ENCODE measurements at regions not wholly inside any gene's neighbourhood (a gene's known extent, or its start where the extent isn't known, plus 50 kb on each side); places are given as distances from the start of the nearest gene placed in this dataset.

DNA sequence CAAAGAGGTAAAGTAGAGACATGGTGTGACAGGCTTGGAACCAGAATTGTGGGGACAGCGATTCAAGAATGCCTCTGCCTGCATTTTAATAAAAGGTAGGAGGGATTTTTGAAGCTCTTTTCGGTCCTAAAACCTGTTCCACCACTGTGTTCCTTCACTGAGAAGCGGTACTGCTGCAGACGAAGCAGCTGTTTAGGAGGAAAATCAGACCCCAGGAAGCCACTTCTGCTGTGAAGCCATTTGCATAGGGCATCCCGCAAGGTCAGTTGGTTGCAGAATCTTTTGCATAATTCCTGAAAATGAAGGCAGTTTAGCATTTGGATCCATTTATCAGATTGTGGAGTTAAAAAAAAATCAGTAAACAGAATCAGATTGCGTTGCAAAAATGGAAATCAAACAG, 183.3 kb upstream of the PRKCQ start:
- no peak for DNase-seq

DNA sequence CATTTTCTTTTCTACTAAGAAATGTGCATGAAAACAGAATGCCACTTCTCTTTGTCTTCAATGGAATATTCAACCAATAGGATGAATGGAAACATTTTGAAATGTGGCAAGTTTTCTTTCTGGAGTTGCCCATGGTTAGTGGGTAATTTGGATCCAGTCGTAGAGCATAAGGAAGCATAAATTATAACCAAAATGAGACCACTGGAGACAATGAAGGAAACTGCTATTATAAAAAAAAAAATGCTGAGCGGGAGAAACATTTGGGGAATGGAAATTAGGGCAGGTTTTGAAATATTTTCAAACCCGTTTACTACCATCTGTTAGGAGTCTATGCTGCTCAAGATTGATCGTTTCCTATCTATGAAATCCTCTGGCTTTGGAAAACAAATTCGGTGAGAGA, 182.9 kb upstream of the PRKCQ start:
- DNase-seq = no peak

GRCh38 chr10:6759961-6760360, 179.9 kb upstream of the PRKCQ start:
- DNase-seq = no peak

DNA sequence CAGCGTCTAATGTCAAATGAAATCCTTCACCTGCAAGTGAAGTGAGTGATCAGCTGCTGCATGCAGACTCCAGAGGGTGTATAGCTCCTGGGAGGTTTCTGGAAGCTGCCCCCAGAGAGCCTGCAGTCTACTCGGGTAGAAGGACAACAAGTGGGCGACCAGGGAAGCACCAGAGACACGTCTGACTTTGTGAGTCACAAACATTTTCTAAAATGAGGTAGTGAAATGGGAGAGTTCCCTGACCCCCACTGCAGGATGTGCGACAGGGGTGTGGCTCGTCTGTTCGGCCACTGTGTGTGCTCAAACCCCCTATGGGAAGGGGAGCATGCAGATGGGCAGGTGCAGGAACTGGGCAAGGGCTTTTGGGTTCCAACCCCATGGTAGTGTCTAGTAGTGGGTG, 177.1 kb upstream of the PRKCQ start:
- no peak for DNase-seq

DNA sequence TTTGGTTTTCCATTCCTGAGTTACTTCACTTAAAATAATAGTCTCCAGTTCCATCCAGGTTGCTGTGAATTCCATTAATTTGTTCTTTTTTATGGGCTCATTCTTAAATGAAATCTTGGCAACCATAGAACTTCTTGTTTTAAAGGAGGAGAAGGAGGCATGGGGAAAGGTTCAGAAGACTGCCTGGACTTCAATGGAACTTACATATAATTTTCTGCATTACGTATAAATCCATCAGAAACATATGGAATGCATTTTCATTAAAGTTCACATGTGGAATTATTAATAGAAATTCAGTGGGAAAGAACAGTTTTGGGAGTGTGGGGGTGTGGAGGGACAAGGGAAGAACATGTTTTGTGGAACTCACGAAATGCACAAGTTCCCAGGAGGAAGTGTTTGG, 176.6 kb upstream of the PRKCQ start:
- DNase-seq = no peak

- DNase-seq = no peak
Measured at GRCh38 chr10:6755781-6756460, 175.8 kb upstream of the PRKCQ start.

- DNase-seq = no peak
Measured at GRCh38 chr10:6753644-6754043, 173.6 kb upstream of the PRKCQ start.

- no peak for DNase-seq
Measured at GRCh38 chr10:6751363-6751762, 171.3 kb upstream of the PRKCQ start.

DNA sequence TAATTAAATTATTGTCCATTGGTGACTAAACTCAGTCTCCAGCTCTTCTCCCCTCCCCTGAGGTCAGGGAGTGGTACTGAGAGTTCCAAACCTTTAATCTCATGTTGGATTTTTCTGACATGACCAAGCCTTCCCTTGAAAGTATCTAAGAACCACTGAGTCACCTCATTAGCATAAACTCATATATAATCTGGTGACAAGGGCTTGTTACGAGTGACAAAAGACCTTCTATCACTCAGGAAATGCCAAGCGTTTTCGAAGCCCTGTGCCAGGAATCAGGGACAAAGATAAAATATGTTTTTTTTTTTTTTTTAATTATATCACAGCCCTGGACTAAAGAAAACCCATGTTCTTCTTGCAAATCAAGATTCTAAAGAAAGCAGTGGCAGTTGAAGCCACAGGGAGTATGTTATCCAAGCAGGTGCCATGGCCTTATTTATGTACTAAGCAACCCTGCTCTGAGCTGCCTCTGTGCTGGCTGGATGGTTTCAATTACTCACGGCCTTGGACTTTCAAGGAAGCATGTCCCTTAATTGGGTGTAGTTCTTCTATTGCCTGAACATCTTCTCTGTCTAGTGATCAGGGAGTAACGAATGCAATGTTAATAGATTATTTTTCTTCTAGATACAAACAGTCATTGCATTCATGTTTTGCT, 169.0 kb upstream of the PRKCQ start:
- DNase-seq = peak; percentile 90

DNA sequence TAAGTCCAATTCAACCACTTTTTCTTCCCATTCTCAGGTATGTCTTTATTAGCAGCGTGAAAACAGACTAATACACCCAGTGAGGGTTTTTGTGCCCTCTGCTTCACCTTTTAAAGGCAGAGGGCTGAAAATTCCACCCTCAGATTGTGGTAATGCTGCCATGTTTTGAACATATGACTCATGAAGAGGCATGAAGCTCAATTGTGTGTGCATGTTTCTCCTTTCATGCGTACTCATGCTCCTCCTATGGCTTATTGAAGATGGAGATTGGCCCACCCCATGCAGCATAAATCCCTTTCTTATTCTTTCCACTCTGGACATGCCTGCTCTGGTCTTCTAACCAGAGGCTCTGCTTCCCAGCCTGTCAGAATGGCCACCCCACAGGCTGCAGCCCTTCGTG, 168.0 kb upstream of the PRKCQ start:
- DNase-seq = peak; percentile 33

DNA sequence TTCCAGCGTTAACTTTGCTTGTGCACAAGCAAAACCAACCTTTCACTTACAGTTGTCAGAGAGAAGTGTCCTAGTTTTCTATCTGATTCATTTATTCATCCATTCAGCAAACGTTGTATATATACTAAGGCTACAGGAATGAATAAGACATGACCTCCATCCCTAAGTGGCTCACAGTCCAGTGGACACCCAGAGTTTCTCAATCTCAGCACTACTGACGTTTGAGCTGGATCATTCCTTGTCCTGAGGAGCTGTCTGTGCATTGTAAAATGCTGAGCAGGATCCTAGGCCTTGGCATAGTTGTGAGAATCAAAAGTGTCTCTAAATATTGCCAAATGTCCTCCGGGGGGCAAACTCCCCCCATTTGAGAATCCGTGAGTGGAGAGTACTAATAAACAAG, 166.7 kb upstream of the PRKCQ start:
- DNase-seq = no peak

GRCh38 chr10:6743291-6743849, 163.3 kb upstream of the PRKCQ start:
- no peak for DNase-seq

GRCh38 chr10:6741541-6741941, 161.5 kb upstream of the PRKCQ start:
- no peak for DNase-seq

GRCh38 chr10:6739530-6740174, 159.6 kb upstream of the PRKCQ start:
- no peak for DNase-seq

- DNase-seq = peak; percentile 43
Measured at GRCh38 chr10:6738112-6738768, 158.2 kb upstream of the PRKCQ start.

DNA sequence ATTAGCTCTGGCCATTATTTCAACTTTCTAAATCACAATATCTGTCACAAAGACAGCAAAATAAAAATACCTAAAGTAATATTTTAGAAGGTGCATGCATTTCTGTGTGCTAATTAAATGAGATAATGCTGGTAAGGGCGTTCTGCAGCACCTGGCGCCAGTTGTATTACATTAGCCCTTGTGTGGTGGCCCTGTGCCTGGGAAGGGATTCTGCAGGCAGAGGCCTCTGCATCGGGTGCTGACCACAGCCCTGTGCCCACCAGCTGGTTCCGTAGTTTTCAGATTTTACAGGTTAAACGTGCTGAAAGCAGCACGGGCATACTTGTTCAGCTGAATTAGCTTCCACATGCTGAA, 157.7 kb upstream of the PRKCQ start:
- DNase-seq = no peak

- DNase-seq = peak; percentile 52
Measured at GRCh38 chr10:6737080-6737641, 157.1 kb upstream of the PRKCQ start.

DNA sequence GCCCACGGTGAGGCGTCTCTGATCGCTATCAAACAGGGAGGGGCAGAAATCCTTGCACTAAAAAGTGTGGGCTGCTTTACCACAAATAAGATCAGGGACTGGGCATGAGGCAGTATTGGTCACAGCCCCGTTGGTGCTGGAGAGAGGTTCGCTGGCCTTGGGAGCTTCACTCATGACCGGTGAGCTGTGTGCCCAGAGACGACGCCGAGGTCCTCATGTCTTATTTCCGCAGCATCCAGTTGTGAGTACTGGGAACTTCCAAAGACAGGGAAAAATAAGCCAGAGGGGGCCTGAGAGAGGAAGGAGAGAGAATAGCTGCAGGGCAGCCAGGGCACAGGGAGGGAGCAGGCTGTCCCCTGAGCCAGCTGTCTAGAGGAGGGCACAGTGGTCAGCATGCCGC, 154.2 kb upstream of the PRKCQ start:
- no peak for DNase-seq

GRCh38 chr10:6729861-6730344, 149.8 kb upstream of the PRKCQ start:
- DNase-seq = no peak

DNA sequence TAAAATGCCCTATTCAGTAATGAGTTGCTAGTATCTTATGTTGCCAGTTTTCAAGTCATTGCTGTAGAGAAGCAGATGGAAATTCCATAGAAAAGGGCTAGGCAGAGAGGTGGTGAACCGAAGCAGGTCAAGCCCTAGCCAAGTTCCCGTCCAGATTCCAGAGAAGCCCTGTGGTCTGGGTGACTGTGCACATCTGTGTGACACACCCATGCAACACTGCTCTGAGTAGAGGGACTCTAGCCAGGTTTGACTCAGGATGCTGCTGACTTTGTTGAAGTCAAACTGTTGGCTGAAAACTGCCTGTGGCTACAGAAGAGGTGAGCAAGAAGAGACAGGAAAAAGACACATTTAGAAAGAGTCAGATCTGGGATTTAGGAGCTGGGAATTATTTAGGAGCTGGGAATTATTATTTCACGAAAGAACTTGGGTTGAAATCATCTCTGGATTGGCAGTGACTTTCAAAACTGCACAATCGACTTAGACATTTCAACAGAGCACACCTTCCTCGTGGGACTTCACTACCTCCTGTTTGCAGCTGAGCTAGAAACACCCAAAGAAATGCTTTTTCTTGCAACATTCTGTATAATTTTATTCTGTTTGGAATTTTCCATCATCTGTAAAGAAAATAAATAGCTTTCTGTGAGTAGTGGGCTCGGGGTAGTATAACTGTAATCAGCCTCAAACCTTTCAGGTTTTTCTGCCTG, 149.1 kb upstream of the PRKCQ start:
- DNase-seq = peak; percentile 32

GRCh38 chr10:6726924-6727323, 146.8 kb upstream of the PRKCQ start:
- no peak for DNase-seq

GRCh38 chr10:6722616-6723004, 142.5 kb upstream of the PRKCQ start:
- DNase-seq = peak; percentile 57

All from fibroblast of skin of back (primary cell).